Left lobe of liver (tissue), 2 donors: ENCODE measurements at regions not wholly inside any gene's neighbourhood (a gene's known extent, or its start where the extent isn't known, plus 50 kb on each side); places are given as distances from the start of the nearest gene placed in this dataset.
A peak's percentile ranks its signal among the peaks of the same experiment; 100 is the strongest.

Experiments
- ATAC-seq: fragments of 200-7000 bp; cut with Tn5 transposase; one replicate; pipeline ENCODE4 v1.9.1; 2020; ENCODE audit warnings: mild to moderate bottlenecking, moderate library complexity
- DNase-seq: peaks from one replicate; pipeline ENCODE4 v3.0.0-alpha.2; 2020; ENCODE audit warnings: low spot score
- donor health status: DM: no; HTN: no; CAD: no; lungs with moderate emphysema.
- donor health status: DM: no; HTN: yes; CAD: no.

DNA sequence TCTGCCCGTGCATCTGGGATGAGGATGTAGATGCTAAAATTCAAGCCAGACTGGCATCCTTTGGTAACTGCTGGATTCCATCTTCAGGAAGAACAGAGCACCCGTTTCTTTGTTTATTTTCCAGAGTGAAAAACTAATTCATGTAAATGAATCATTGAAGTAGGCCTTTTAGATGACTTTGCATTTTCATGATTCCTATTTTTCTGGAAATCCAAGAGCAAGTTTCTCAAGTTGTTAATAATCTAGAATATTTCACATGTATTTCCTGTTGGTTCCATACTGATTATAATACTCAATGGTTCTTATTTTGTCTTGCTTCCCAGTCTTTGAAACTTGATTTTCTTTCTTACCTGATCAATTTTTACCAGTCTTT lies 328.4 kb downstream of the LPIN1 start:
- DNase-seq (no peak), ATAC-seq (no peak)

DNA sequence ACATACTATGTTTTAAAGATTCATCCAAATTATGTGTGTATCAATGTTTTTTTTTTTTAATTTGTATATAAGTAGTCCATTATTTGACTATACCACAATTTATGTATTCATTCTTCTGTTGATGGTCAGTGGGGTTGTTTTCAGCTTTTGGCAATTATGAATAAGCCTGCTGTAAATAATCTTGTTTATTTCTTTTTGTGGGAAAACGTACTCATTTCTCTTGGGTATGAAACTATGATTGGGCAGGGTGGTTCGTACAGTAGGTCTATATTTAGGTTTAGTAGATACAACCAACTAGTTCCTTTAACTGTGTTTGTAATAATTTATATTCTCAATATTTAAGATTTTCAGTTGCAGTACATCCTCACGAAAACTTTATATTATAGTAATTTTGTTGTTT lies 329.2 kb downstream of the LPIN1 start:
- DNase-seq (no peak), ATAC-seq (no peak)

DNA sequence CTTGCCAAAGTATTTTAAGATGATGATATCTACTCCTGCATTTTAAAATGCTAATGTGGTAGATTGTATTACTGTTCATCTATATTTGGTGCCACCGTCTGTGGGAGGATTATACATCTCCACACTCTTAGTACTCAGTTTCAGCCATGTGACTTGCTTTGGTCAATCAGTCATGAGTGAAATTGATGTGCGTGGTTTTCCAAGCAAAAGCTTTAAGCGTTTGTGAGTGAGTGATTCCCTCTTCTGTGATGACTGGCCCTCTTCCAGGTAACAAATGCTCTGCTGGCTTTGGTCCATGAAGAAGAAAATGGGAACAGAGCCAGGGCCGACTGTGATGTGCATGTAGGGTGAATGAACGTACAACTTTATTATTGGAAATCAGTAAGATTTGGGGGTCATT lies 330.4 kb downstream of the LPIN1 start:
- no peak for ATAC-seq

DNA sequence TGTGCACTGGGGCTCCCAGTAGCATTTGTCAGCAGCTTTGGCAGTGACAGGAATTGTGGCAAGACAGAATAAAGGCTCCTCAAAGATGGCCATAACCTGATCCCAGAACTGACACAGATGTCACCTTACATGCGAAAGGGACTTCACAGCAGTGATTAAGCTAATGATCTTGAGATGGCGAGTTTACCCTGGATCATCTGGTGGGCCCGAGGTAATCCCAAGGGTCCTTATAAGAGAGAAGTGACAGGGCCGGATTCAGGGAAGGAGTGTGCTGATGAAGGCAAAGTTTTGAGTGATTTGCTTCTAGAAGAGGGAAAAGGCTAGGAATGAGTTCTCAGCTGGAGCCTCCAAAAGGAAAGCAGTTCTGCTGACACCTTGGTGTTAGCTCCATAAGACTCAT lies 333.9 kb downstream of the LPIN1 start:
- ATAC-seq (no peak), DNase-seq (no peak)

More for the DNA sequence above, 330.4 kb downstream of the LPIN1 start:
- DNase-seq = no peak

DNA sequence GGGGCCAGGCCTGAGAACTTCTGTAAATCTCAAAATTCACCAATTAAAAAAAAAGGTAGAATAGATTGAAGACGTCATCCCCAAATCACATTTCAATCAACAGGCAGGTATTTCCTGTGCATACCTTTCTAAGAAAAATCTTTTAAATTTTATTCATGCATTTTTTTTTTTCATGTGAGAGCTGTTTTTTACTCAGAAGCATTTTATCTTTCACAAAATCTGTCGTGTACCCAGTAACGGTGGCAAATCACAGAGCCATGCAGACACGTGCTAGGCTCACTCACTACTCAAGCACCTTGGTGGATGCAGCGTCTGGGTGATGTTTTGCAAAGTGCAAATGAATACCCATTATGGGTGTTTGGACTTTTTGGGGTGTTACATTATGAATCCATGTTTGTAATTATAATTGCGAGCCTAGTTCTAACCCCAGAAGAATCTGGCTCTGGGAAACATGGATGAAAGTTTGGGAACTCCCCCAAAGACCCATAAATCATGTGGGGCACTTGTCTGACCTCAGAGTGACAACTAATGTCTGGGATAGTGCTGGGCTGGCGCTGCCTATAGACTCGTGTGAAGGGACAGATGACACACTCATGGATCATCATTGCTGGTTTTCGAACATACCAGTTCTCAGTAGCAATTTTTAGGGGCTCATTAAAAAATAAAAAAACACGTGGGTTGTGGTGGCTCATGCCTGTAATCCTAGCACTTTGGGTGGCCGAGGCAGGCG lies 335.2 kb downstream of the LPIN1 start:
- DNase-seq = no peak
- no peak for ATAC-seq

DNA sequence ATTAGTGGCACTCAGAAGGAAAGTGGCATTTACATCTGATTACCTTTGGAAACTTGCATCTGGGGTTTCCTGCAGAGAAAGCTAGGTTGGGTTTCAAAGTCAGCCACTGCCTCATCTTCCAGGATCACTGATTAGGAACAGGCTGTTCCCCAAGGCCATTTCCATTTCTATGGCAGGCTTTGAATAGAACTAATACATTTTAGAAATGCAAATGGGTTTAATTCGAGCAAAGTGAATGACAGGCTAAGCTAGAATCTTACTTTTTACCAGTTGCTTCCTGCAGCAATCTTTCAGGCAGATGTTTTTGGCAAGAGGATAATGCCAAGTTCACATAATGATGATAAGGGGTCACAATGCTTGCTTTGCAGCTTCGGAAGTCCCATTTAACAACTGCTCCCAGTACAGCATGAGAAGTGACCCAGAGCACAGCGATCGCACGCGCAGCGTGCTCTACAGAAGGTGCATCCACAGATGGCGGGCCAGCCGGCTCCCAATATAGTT lies 336.7 kb downstream of the LPIN1 start:
- DNase-seq (no peak), ATAC-seq (no peak)

GRCh38 chr2:12083713-12084419 lies 337.4 kb downstream of the LPIN1 start:
- ATAC-seq (no peak), DNase-seq (no peak)

DNA sequence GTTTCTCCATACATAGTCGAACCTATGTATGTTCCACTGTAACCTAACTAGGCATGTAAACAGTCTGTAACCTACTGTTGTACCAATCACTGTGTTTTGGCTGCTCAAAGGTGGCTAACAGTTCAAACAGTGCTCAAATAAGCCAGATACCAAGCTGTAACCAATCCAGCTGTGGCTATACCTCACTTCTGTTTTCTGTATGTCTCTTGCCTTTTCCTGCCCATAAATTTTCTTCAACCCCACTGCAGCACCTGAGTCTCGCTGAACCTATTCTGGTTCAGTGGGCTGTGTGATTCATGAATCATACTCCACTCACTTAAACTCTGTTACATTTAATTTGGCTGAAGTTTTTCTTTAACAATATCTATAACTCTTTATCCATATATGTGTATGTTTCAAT lies 340.7 kb downstream of the LPIN1 start:
- no peak for DNase-seq
- no peak for ATAC-seq

DNA sequence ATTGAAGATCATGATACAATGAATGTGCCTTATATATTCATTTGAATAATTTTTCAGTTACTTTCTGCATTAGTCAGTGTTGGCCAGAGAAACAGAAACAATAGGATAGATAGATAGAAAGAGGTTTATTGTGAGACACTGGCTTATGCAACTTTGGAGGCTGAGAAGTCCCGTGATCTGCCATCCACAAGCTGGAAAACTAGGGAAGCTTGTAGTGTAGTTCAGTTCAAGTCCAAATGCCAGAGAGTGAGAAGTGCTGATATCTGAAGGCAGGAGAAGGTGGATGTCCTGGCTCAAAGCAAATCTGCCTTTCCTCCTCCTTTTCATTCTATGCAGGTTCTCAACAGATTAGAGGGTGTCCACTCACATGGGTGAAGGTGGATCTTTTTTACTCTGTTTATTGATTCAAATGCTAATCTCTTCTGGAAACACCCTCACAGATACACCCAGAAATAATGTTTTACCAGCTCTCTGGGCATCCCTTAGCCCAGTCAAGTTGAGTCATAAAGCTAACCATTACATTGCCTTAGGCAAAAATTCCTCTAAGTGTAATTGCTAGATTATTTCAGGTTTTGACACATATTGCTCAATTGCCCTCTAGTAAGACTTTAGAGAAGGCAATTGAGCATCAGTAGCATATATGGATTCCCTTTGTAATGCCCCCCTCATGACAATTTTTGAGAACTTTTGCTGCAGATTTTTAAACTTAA lies 341.4 kb downstream of the LPIN1 start:
- no peak for DNase-seq
- ATAC-seq = no peak

DNA sequence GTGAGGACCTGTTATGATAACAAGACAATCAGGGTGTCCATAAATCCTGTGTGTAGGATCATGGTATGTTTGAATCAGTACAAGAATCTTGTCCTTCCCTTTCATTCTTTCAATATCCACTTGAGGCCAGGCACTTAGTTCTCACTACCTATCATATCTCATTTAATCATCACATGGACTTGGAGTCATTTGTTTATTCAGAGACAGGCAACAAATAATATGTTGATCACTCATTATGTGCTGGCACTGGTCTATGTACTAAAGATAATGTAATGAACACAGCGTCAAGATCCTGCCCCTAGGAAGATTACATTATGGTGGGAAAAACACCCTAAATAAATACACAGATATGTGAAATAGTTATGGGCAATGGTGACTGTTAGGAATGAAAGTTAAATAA lies 342.6 kb downstream of the LPIN1 start:
- no peak for DNase-seq
- no peak for ATAC-seq

DNA sequence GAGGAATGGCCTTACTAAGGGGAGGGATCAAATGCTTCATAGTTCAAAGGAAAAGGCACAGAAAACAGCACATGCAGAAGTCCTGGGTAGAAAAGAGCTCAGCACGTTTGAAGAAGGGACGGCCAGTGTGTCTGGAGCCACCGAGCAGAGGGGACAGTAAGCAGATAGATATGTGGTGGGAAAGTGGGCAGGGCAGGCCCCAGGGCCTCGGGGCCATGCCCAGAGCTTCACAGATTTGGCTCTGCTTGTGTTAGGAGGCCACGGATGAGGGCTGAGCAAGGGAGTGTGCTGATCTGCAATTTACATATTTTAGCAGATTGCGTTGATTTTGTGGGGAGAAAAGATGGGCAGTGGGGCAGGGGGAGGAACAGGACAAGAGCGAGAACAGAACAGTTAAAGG lies 343.1 kb downstream of the LPIN1 start:
- ATAC-seq (no peak), DNase-seq (no peak)

DNA sequence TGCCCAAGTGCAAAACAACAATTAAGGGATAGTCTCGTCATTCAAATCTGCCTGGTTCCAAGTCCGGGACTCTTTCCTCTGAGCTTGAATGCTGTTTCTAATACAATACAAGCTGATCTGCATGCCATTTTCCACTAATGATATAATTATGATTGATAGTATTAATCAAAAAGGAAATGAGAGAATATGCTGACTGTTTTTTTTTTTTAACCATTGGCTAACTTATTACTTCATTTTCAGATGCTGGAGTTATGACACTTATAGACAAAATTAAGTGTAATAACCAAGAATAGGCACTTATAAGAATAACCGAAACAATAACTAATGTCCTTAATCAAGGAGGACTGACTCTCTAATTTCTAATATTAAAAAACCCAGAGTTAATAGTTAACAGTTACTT lies 343.6 kb downstream of the LPIN1 start:
- DNase-seq (no peak), ATAC-seq (no peak)

- peak; percentile 98 for ATAC-seq
- DNase-seq = peak; percentile 90
Measured at GRCh38 chr2:12090590-12090989, 344.2 kb downstream of the LPIN1 start.

- ATAC-seq = no peak
- no peak for DNase-seq
Measured at GRCh38 chr2:12091201-12091806, 344.9 kb downstream of the LPIN1 start.

DNA sequence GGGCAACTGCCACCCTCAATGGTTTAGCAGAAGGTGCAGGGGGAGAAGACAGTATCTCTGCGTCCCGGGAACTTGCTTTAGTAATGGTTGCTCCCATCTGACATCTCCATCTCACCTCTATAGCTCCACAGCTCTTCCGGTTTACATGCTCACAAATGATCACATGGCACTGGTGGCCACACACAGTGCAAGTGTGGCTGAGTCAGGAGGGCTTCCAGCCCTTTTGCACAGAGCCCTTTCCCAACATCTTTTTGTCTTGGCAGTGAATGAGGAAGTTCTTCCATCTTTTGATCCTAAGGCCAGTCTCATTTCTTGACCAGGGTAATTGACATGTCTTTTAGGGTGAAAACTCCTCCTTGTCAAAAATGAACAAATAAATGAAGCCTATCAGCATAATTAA lies 347.7 kb downstream of the LPIN1 start:
- DNase-seq (no peak), ATAC-seq (no peak)

- no peak for ATAC-seq
- DNase-seq = no peak
Measured at GRCh38 chr2:12096051-12096787, 349.8 kb downstream of the LPIN1 start.

DNA sequence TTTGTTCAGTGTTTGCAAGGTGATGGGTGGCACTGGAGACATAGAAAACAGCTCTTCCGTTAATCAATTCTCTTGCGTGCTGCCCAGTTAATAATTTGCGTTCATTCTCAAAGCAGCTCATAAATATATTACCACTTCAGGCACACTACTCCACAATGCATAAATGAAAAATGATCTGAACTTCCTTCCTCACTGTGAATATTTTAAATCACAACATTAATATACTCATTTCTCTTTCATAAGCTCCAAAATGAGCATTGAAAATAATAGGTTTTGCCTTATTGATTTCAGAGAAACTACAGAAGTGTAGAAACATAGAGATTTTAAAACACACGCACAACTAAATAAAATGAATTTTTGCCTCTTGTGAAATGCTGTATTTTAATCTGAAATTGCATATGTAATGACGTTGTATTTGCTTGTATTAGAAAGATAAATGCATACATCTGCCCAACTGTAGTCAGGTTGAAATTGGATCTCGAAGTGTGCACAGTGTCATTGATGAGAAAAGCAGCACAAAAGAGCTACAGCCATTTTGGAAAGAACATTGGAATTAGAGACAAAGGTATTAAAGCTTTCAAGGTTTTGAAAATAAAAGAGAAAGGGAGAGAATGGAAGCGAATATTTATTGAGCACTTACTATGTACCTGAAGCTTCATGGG lies 350.5 kb downstream of the LPIN1 start:
- no peak for DNase-seq
- no peak for ATAC-seq

DNA sequence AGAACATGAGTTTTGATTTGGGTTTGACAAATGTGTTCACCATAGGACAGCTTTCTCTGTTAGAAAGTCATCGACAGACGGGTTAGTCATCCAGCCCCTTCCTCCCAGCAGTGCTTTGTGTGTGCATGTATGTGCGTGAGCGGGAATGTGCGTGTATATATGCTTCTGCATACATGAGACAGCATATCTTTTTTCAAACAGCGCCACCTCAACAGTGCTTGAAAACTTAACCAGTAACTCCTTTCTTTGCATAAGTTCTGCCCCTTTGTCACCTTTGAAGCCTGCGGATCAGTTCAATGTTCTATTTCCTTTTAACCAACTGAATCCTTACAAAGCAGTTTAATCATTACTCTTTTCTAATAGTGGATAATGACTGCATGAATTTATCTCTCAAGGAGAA lies 351.4 kb downstream of the LPIN1 start:
- ATAC-seq = peak; percentile 67

DNA sequence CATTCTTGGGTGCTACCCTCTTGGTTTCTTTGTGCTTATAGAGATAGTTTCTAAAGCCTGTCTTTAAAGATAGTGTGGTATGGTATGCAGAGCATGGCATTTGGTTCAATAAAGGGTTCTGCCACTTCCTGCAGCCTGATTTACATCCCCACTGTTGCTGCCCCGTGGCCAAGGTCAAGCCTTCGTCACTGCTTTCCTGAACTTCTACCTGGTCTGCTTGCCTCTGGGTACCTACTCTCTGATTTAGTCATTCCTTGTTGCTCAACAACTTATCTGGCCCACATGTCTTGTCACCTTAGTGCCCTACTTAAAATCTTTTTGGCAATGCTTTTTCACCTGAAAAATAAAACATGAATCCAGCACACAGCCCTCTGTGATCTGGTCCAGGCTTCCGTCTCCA lies 352.9 kb downstream of the LPIN1 start:
- ATAC-seq (peak; percentile 81), DNase-seq (peak; percentile 65)

More for the DNA sequence above, 351.4 kb downstream of the LPIN1 start:
- DNase-seq = no peak

DNA sequence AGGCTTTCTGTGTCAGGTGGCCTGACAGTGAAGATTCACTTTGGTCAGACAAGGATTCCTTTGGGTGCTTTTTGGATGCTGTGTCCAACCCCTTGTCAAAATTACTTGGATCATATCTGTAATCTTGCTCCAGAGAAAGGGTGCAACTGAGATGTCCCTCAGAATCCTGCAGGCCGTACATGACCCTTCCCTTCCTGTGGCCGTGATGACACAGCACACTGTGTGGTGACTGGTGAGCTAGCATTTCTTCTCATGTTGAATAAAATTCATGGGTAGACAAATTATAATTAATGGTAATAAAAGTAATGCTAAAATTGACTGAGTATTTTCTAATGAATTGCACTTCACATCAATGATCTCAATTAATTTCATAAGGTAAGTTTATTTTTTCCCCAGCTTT lies 356.2 kb downstream of the LPIN1 start:
- DNase-seq (no peak), ATAC-seq (no peak)
